Esophagus muscularis mucosa (tissue), 3 donors: ENCODE measurements at regions not wholly inside any gene's neighbourhood (a gene's known extent, or its start where the extent isn't known, plus 50 kb on each side); places are given as distances from the start of the nearest gene placed in this dataset.

Experiments used
- POLR2A ChIP-seq: fragments of 450-650 bp; IDR thresholded peaks from one replicate; pipeline ENCODE4 v1.6.1; 2017; ENCODE audit warnings: antibody characterized with exemption, moderate library complexity, mild to moderate bottlenecking, low read depth
- POLR2AphosphoS5 ChIP-seq, 2 donors: sonication (generic); formaldehyde crosslinking; IDR thresholded peaks; one replicate each; pipeline ENCODE4 v1.6.1; 2017; ENCODE audit warnings: antibody characterized with exemption in 2 of 2
- TF ChIP-seq, protein P1 (sequence below), 3 experiments: fragments of 200-600 bp in 2 of 3; fragments of 450-650 bp in 1 of 3; sonication (generic) in 2 of 3; IDR thresholded peaks; one replicate each; pipeline ENCODE4 v1.5.1; 2017 to 2019; ENCODE audit warnings: antibody characterized with exemption in 3 of 3, mild to moderate bottlenecking in 2 of 3, moderate library complexity in 1 of 3

DNA sequence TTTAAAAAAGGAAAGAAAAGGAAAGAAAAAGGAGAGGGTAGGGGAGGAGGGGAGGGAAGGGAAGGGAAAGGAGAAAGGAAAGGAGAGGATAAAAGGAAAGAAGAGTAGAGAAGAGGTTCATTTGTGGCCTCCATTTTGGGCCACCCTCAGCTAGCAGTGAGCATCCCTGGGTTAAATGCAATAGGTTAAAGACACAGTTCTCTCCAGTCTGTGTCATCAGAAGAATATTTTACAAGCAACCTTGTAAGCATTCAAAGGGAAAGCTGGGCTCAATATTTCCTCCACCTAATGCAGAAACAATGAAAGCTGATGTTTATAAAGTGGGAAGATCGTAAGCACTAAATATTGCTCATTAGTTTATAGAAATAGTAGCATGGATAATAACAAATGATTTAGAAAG is 219.1 kb upstream of the PITRM1 start:
- TF ChIP-seq, protein P1, sequence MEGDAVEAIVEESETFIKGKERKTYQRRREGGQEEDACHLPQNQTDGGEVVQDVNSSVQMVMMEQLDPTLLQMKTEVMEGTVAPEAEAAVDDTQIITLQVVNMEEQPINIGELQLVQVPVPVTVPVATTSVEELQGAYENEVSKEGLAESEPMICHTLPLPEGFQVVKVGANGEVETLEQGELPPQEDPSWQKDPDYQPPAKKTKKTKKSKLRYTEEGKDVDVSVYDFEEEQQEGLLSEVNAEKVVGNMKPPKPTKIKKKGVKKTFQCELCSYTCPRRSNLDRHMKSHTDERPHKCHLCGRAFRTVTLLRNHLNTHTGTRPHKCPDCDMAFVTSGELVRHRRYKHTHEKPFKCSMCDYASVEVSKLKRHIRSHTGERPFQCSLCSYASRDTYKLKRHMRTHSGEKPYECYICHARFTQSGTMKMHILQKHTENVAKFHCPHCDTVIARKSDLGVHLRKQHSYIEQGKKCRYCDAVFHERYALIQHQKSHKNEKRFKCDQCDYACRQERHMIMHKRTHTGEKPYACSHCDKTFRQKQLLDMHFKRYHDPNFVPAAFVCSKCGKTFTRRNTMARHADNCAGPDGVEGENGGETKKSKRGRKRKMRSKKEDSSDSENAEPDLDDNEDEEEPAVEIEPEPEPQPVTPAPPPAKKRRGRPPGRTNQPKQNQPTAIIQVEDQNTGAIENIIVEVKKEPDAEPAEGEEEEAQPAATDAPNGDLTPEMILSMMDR (IDR thresholded peaks at IDR 0.05) = no peak
- TF ChIP-seq POLR2A = no peak
- no peak for TF ChIP-seq POLR2AphosphoS5 (IDR thresholded peaks at IDR 0.05)
